ENCODE measurements at regions not wholly inside any gene's neighbourhood (a gene's known extent, or its start where the extent isn't known, plus 50 kb on each side); places are given as distances from the start of the nearest gene placed in this dataset.

GRCh38 chr14:86296173-86296572 lies 766.2 kb downstream of the FLRT2 start:
- TF ChIP-seq, protein P1, sequence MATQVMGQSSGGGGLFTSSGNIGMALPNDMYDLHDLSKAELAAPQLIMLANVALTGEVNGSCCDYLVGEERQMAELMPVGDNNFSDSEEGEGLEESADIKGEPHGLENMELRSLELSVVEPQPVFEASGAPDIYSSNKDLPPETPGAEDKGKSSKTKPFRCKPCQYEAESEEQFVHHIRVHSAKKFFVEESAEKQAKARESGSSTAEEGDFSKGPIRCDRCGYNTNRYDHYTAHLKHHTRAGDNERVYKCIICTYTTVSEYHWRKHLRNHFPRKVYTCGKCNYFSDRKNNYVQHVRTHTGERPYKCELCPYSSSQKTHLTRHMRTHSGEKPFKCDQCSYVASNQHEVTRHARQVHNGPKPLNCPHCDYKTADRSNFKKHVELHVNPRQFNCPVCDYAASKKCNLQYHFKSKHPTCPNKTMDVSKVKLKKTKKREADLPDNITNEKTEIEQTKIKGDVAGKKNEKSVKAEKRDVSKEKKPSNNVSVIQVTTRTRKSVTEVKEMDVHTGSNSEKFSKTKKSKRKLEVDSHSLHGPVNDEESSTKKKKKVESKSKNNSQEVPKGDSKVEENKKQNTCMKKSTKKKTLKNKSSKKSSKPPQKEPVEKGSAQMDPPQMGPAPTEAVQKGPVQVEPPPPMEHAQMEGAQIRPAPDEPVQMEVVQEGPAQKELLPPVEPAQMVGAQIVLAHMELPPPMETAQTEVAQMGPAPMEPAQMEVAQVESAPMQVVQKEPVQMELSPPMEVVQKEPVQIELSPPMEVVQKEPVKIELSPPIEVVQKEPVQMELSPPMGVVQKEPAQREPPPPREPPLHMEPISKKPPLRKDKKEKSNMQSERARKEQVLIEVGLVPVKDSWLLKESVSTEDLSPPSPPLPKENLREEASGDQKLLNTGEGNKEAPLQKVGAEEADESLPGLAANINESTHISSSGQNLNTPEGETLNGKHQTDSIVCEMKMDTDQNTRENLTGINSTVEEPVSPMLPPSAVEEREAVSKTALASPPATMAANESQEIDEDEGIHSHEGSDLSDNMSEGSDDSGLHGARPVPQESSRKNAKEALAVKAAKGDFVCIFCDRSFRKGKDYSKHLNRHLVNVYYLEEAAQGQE (IDR thresholded peaks at IDR 0.05; ENCODE audit: insufficient read depth in 1 of 2, low read depth in 2 of 2, low read length in 2 of 2), result no peak
- TF ChIP-seq TAF1 (IDR thresholded peaks at IDR 0.05; ENCODE audit: borderline replicate concordance, insufficient read depth, low read length) (no peak), POLR2AphosphoS5 (IDR thresholded peaks at IDR 0.05; ENCODE audit: low read depth, low read length) (no peak), SIN3A (IDR thresholded peaks at IDR 0.05; ENCODE audit: borderline replicate concordance, insufficient read depth, low read length) (no peak), FOXP2 (optimal IDR thresholded peaks at IDR 0.05; ENCODE audit: borderline replicate concordance, extremely low read depth, extremely low read length, insufficient read depth) (no peak)

- TF ChIP-seq FOXP2 (optimal IDR thresholded peaks at IDR 0.05; ENCODE audit: borderline replicate concordance, extremely low read depth, extremely low read length, insufficient read depth) (no peak), TAF1 (IDR thresholded peaks at IDR 0.05; ENCODE audit: borderline replicate concordance, insufficient read depth, low read length) (no peak), SIN3A (IDR thresholded peaks at IDR 0.05; ENCODE audit: borderline replicate concordance, insufficient read depth, low read length) (no peak), POLR2AphosphoS5 (IDR thresholded peaks at IDR 0.05; ENCODE audit: low read depth, low read length) (no peak)
- TF ChIP-seq, protein P1 (IDR thresholded peaks at IDR 0.05; ENCODE audit: insufficient read depth in 1 of 2, low read depth in 2 of 2, low read length in 2 of 2), result no peak
Observed at GRCh38 chr14:86288336-86288735, 758.4 kb downstream of the FLRT2 start.

GRCh38 chr14:86279405-86279804 lies 749.5 kb downstream of the FLRT2 start:
- TF ChIP-seq, protein P1 (IDR thresholded peaks at IDR 0.05; ENCODE audit: insufficient read depth in 1 of 2, low read depth in 2 of 2, low read length in 2 of 2), result no peak
- no peak for TF ChIP-seq FOXP2 (optimal IDR thresholded peaks at IDR 0.05; ENCODE audit: borderline replicate concordance, extremely low read depth, extremely low read length, insufficient read depth)
- TF ChIP-seq POLR2AphosphoS5 (IDR thresholded peaks at IDR 0.05; ENCODE audit: low read depth, low read length), result no peak
- no peak for TF ChIP-seq SIN3A (IDR thresholded peaks at IDR 0.05; ENCODE audit: borderline replicate concordance, insufficient read depth, low read length)
- TF ChIP-seq TAF1 (IDR thresholded peaks at IDR 0.05; ENCODE audit: borderline replicate concordance, insufficient read depth, low read length), result no peak

GRCh38 chr14:86257973-86258372 lies 728.0 kb downstream of the FLRT2 start:
- no peak for TF ChIP-seq TAF1 (IDR thresholded peaks at IDR 0.05; ENCODE audit: borderline replicate concordance, insufficient read depth, low read length)
- TF ChIP-seq, protein P1 (IDR thresholded peaks at IDR 0.05; ENCODE audit: insufficient read depth in 1 of 2, low read depth in 2 of 2, low read length in 2 of 2), result no peak
- no peak for TF ChIP-seq SIN3A (IDR thresholded peaks at IDR 0.05; ENCODE audit: borderline replicate concordance, insufficient read depth, low read length)
- no peak for TF ChIP-seq FOXP2 (optimal IDR thresholded peaks at IDR 0.05; ENCODE audit: borderline replicate concordance, extremely low read depth, extremely low read length, insufficient read depth)
- no peak for TF ChIP-seq POLR2AphosphoS5 (IDR thresholded peaks at IDR 0.05; ENCODE audit: low read depth, low read length)

DNA sequence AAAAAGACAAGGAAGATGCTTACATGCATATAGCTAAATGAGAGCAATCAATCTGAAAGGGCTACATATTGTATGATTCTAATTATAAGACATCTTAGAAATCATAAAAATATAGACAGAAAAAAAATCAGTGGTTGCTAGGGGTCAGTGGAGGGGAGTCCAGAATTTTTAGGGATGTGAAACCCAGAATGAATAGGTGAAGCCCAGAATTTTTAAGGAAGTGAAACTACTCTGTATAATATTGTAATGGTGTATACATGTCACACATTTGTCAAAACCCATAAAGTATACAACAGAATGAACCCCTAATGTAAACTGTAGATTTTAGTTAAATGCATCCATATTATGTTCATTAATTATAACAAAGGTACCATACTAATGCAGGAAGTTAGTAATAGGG lies 713.2 kb downstream of the FLRT2 start:
- TF ChIP-seq POLR2AphosphoS5 (IDR thresholded peaks at IDR 0.05; ENCODE audit: low read depth, low read length), result no peak
- no peak for TF ChIP-seq TAF1 (IDR thresholded peaks at IDR 0.05; ENCODE audit: borderline replicate concordance, insufficient read depth, low read length)
- no peak for TF ChIP-seq FOXP2 (optimal IDR thresholded peaks at IDR 0.05; ENCODE audit: borderline replicate concordance, extremely low read depth, extremely low read length, insufficient read depth)
- no peak for TF ChIP-seq SIN3A (IDR thresholded peaks at IDR 0.05; ENCODE audit: borderline replicate concordance, insufficient read depth, low read length)
- TF ChIP-seq, protein P1 (IDR thresholded peaks at IDR 0.05; ENCODE audit: insufficient read depth in 1 of 2, low read depth in 2 of 2, low read length in 2 of 2), result no peak

Data from PFSK-1 (cell line).